ENCODE measurements at regions not wholly inside any gene's neighbourhood (a gene's known extent, or its start where the extent isn't known, plus 50 kb on each side); places are given as distances from the start of the nearest gene placed in this dataset.

DNA sequence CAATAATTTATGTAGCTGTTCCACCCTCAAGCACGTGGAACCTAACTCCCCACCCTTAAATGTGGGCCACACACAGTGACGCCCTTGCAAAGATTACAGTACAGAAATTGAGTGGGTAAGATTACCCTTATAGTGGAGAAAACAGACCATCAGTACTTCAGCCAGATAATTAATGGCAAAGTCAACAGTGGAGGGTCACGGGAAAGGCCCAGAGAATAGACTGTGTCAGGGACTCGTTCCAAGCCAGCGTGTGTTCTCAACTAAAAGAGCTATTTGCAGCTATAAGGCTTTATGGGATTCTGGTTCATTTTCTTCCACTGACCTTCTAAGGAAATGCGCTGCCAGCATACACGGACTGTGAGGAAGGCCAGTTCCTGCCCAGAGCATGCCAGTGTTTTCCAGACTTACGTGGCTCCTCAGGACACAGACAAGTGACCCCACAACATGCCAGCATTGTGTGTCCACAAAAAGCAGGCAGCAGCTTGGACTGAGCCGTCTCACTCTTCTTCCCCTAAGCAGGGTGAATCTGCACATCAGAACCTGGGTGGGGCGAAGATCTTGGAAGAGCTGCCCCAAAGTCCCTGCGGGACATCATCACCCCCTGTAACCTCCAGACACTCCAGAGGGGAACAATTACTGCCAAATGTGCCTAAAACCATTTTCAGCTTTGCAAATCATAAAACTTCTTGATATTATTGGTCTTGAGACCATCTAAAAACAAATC lies 428.5 kb downstream of the OCA2 start:
- DNase-seq: no peak

DNA sequence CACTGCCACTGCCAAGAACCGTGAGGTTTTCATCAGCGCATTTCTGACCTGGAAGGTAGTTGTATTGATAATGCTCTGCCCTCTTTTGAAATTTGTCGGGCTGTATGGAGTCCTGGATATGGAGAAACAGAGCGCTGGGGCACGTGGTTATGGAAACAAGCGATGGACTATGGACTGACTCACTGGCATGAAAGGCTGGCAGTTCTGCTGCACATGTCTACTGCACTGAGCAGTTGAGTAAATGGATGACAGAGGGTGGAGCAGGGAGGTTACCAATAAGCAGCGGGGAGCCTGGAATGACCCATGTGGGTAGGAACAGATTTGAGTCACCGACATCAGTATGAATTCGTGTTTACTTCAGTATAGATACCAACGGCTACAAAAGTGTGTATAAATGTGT lies 429.5 kb downstream of the OCA2 start:
- DNase-seq: no peak

DNA sequence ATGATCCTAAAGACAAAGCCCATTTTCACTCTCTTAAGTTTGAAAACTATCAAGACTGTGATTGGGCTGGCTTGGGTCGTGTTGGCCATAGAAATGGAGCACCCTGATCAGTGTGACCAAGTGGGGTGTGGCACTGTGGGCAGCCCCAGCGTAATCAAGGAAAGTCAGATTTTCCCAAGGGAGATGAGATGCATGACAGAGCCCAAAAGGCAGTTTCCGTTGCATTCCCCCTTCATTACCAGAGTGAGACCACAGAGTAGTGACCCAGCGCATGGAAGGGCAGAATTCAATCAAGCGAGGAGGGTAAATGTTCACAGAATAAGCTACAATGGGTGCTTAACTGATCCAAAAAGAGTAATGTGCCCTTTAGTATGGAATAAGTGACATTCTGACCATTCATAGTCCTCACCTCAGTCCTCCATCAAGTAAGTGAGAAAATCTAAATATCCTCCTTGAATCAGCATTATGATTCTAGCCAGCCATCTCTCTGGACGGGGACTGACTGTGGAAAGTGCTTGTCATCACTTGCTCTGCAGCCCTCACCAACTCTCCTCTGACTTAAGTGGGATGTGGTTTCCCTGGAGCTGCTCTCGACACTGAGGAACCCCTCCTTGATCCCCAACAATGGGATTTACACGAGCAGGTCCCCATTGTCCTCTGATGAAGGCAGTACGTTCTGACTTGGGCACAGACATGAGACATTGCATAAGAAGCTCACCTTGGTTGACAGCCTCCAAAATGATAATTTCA lies 430.5 kb downstream of the OCA2 start:
- no peak for DNase-seq

DNA sequence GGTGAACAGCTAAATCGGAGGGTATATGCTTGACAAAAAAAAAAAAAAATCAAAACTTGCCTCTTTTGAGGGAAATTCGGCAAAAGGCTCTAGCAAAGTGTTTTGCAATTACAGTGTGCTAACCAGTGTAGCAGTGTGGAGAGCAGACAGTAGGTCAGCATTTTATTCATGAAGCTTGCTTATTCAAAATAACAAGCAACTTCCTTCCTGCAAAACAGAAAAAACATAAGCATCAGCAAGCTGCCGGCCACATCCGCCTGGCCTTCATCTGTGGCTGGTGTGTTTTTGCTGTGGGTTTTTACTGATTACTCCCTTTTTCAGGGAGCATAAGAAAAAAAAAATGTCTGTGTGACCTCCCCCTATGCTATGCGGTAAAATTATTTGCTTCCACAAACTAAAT lies 434.1 kb downstream of the OCA2 start:
- DNase-seq: no peak

DNA sequence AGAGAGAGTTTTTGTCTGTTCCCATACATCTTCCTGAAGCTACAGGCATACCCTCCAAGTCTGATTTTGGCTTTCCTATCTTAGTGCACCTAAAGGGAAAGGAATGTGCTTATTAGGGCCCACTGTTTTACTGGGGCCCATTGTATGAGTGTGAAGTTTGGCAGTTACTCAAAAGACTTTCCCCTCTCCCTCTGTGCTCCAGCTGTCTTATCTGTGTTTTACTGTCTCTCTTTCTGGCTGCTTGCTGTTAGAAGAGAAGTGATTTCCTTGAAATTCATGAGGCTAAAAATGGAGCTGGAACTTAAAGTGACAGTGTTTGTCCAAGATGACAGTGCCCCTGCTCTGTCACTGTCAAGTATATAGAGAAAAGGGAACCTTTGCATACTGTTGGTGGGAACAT lies 436.2 kb downstream of the OCA2 start:
- no peak for DNase-seq

DNA sequence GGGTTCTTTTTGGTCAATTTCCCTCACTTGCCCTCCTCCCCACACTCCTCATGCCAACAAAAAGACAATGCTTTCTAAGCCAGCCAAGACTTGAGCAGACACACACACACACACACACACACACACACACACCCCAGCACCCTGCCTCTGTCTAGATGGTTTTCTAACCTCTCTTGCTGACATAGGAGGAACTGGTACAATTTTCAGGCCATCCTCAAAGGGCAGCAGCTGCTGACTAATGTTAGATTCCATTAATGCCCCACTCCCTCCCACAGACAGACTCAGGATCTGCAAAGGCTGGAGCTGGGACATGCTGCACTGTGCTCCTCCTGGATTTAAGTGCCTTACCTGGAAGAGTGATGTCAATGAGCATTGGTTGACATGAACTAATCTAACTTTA lies 438.4 kb downstream of the OCA2 start:
- DNase-seq: no peak

DNA sequence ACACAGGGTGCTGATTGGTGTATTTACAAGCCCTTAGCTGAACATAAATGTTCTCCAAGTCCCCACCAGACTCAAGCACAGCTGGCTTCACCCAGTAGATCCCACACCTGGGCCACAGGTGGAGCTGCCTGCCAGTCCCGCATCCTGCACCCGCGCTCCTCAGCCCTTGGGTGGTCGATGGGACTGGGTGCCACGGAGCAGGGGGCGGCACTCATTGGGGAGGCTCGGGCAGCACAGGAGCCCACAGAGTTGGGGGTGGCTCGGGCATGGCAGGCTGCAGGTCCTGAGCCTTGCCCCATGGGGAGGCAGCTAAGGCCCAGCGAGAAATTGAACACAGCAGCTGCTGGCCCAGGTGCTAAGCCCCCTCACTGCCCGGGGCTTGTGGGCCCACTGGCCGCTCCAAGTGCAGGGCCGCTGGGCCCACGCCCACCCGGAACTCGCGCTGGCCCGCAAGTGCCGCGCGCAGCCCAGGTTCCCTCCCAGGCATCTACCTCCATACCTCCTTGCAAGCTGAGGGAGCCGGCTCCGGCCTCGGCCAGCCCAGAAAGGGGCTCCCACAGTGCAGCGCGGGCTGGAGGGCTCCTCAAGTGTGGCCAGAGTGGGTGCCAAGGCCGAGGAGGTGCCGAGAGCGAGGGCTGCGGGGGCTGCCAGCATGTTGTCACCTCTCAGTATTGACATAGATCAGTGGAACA lies 442.7 kb downstream of the OCA2 start:
- no peak for DNase-seq

DNA sequence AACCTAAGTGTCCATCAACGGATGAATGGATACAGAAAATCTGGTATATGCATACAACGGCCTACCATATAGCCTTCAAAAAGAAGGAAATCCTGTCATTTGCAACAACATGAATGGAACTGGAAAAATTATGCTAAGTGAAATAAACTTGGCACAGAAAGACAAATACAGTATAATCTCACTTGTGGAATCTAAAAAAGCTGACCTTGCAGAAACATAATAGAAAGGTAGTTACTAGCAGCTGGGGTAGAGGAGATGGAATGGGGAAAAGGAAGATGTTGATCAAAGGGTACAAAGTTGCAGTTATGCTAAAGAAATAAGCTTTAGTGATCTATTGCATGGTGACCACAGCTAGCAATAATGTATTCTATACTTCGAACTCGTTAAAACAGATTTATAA lies 444.1 kb downstream of the OCA2 start:
- DNase-seq: no peak

DNA sequence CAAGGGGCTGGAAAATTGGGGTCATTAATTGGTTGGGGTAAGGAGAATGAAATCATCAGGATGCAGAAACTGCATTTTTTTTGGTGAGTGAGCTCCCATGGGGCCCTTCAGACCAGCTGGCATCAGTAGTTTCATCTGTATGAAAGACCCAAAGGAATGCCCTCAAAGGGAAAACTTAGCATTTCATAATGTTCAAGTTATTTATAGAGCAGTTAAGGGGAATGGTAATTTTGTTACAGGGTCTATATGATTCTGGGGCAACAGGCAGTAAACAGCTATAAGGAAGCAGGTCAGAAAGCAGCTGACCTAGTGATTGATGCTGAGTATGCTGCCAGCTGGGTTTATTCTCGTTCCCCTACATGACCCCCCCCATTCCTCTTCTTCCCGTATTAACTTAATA lies 448.9 kb downstream of the OCA2 start:
- DNase-seq: no peak

DNA sequence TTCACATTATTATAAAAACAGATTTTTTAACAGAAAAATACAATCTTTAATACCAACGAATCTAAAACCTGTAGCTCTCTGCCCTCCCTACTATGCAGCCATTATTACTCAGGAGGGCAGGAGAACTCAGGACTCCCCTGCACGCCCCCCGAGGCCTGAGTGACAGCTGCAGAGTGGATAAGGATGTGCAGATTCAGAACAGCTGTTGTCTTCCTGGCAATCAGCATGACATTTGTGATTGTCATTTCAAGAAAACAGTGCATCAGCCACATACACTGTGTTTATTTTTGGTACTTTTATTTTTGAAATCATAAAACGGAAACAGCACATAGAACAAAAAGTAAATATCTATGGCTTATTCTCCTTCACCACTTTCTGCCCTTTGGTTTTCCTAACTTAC lies 450.8 kb downstream of the OCA2 start:
- no peak for DNase-seq

DNA sequence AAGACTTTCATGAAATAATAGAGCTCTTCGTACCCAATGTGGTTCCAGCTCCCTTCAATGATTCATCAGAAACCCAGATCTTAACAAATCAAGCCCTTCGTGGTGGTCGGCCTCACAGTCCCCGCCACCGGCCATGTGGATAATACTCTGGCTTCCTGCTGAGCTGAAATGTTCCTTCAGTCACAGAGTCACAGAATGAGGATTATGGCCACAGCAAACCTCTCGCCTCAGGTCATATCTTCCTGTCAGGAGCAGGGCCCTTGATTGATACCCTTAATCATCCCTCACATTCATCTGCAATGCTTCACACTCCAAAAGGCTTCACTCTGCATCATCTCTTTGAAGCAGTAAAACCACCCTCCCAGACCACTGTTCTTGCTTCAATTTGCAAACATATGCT lies 452.6 kb downstream of the OCA2 start:
- DNase-seq: no peak

DNA sequence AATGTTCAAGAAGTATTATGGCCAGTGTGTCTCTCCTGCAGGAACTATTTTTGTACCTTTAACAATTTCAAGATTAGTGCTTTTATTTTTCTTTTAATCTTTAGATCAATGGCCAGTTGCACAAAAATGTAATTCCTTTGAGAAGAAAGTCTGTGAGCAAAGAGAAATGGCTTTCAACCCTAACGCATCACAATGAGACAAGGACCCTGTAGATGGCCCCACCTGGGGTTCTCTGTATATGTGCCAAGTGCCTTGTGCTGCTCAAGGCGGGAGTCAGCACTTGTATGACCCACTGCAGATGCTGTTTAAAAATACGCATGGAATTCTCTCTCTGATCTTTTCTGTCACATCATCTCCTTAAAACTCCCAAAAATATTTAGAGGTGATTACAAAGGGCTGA lies 453.4 kb downstream of the OCA2 start:
- no peak for DNase-seq

DNA sequence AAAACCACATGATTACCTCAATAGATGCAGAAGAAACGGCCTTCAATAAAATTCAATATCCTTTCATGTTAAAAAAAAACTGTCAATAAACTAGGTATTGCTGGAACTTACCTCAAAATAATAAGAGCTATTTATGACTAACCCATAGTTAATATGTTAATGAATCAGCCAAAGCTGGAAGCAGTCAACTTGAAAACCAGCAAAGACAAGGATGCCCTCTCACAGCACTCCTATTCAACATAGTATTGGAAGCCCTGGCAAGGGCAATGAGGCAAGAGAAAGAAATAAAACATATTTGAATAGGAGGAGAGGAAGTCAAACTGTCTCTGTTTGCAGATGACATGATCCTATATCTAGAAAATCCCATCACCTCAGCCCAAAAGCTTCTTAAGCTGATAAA lies 456.1 kb downstream of the OCA2 start:
- DNase-seq: no peak

DNA sequence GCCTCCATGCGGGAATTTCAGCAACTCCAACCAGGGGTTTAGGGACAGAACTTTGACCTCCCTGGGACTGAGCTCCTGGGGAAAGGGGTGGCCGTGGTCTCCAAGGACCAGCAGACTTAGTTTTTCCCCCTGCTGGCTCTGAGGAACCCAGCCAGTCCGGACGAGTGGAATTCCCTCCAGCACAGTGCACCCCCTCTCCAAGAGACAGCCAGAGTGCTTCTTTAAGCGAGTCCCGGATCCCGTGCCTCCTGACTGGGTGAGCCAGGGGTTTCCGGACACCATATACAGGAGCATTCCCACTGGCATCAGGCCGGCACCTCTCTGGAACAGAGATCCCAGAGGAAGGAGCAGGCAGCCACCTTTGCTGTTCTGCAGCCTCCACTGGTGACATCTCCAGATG lies 459.5 kb downstream of the OCA2 start:
- DNase-seq: no peak

DNA sequence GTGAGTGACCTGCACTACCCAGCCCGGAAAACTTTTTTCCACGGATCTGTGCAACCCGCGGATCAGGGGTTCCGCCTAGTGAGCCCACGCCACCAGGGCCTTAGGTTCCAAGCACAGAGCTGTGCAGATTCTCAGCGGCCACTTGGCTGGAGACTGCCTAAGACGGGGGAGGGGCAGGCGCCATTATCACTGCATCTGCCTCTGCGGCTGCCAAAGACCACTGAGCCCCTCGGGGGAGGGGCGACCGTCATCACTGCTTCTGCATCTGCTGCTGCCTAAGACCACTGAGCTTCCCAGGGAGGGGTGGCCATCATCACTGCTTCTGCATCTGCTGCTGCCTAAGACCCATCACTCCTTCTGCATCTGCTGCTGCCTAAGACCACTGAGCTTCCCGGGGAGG lies 460.2 kb downstream of the OCA2 start:
- no peak for DNase-seq

DNA sequence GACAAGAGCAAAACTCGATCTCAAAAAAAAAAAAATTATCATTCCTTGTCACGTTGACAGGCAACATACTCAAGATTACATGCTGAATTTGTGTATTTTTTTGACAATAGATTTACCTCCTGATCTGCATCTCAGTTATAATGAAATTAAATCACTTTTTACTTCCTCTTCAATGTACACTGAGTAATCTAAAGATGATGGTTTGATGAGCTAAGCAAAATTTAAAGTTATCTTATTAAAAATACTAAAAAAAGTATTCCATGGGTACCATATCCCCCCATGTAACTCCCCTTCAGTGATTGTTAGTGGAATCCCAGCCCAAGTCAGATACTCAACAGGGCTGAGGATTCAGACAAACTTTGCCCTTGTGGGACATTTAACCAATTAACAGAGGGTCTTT lies 463.2 kb downstream of the OCA2 start:
- no peak for DNase-seq

DNA sequence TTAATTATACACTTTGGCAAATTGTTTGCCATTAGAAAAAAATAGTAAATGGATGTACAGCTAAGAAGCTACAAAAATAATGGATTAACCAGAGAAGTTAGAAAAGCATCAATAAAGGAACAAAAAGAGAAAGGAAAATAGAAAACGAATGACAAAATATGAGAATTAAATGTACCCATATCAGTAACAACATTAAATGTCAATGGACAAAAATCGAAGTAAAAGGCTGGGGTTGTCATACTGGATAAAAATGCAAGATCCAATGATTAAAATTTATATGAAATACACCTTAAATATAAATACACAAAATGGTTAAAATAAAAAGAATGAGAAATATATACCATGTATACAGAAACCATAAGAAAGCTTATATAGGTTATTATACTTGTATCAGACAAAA lies 470.6 kb downstream of the OCA2 start:
- no peak for DNase-seq

DNA sequence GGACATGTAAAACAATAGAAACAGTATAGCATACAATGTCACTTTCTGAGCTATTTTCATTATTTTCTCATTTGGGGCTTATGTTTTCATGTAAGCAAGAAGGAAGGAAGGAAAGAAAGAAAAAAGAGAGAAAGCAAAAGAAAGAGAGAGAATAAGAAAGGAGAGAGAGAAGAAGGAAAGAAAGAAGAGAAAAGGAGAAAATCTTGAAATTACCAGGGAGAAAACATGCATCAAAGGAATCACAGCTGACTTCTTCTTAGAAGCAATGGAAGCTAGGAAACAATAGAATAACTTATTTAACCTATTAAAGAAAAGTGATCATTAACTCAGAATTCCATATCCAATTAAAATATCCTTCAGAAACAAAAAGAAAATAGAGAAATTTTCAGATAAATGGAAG lies 471.5 kb downstream of the OCA2 start:
- DNase-seq: no peak

DNA sequence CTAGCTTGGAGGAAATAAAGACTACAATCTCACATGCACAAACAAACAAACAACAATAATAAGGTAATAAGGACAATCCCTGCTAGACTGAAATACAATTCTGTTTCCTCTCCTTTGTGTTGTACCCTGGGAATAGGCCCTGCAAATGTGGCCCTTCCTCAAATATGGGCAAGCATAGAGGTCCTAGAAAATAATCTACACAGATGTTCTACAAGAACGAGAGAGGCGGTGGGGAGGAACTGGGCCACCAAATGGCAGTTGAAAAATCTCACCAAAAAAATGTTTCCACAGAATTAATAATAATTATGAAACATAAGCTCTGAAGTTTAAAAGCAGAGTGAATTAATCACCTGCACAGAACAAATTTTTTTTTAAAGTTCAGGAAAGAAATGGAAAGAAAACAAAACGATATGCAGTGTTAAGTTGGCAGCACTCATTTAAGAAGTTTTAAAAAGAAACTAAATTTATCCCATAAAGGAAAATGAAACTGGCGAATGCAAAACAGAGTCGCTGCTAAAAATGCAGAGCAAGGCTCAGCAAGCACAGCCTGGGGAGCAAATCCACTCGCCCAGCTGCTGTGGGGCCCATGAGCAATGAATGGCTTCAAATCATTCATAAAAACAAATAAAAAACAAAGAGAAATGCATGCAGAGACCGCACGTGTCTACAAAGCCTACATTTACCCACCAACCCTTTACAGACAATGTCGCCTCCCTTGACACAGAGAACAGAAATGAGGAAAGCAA lies 475.4 kb downstream of the OCA2 start:
- peak in 1 of 2 experiments; percentile 8 for DNase-seq

DNA sequence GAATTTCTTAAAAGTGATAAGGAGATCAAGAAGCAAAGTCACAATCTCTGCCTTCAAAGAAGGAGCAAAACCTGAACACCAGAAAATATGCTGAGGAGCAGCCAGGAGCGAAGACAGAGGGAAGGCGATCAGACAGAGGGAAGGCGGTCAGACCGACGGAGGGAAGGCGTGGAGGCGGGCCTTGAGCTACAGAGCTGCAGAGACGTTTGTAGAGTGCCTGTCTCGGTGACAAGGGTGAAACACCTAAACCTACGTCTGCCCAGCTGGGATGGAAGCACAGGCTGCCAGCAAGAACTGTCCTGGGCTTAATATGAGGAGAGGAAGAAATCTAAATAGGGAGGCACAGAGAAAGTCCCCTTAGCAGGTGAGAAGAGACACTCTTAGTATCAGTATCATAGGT lies 476.0 kb downstream of the OCA2 start:
- no peak for DNase-seq

DNA sequence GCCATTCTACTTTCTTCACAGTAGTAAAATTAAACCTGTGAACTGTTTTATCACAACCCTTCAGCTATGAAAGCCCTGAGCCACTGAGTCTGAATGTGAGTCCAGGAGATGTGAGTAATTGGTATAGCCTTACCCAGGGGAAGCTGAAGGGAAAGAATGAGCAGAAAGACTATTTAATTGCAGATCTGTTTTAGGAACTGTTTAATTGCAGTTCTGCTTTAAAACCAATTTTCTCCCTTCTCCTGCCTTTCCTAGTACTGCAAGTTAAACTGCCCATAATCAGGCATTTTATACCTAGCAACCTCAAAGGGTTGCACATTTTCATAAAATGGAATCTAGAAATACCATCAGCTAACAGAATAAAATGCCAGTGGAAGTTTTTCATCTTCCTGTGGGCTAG lies 476.7 kb downstream of the OCA2 start:
- no peak for DNase-seq

DNA sequence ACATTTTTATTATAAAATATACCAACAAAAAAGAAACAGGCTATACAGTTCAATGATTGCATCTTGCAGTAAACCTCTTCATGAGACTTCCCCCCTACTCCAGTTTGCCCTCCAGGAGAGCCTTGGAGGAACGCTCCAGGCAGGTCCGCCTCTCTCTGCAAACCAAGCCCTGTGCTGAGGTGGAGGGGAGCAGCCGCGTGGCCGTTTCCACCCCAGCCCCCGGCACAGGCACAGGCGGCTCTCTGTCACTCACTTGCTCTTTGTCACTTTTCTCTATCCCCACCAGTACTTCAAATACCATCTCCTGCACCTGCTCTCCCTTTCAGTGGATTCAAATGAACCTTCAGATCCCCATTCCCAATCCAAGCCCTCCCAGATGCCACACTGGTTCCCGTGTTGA lies 479.9 kb downstream of the OCA2 start:
- no peak for DNase-seq

DNA sequence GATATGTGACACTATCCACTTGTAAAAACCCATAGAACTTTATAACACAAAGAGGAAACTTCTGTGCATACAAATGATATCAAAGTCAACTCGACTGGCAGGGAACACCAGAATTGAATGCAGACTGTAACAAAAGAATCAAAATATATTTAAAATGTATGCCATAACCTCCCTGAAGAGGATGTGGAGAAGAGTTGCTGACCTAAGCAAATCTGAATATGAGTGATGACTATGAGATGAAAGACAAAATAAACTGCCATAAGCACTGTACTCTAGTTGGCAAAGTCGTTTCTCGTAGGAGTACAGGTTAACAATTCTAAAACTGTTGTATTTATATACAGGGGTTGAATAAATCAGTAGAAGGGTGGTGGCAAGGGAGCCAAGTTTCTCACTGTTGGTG lies 482.1 kb downstream of the OCA2 start:
- DNase-seq: no peak

DNA sequence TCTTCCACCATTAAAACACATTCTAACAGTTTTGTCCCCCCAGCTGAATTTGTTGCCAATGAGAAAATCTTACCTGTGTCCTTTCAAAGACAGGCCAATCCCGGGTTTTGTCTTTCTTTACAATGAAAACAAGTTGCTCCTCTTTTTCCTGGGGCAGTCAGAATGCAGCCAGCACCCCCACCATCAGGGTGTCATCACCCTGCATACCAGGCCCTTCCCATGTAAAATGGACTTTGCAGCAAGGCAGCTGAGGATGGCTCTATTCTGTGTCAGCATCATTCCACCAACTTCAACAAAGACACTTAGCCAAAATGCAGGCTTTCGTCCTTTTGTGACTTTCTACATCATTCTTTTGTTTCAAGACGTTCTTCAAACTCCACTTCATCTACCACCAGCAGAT lies 490.9 kb downstream of the OCA2 start:
- DNase-seq: no peak

Data from NCI-H1930 (cell line).